Amygdala (tissue), 56 donors: ENCODE measurements at regions not wholly inside any gene's neighbourhood (a gene's known extent, or its start where the extent isn't known, plus 50 kb on each side); places are given as distances from the start of the nearest gene placed in this dataset.

Experiments
- DNase-seq, 56 donors: peaks; one replicate each; lab custom pipeline; 2025; lab: John Stamatoyannopoulos, UW

DNA sequence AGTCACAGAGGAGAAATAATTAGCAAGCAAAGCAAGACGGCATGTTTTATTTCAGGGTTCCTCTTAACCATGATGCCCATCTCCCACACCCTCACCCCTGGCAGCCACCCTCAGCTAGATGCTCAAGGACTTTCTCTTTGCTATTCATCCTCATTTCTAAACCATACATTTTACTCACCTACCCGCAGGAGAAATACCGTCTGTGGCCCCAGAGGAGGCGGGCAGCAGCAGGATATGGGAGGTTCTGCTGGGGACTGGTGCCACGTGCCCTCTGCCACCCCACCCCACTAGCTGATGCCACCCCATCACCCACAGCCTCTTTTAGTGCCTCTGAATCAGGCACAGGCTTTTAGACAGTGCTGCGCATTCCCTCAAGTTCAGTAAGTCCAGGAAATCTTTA is 168.7 kb upstream of the ITGB1 start:
- DNase-seq = no peak

DNA sequence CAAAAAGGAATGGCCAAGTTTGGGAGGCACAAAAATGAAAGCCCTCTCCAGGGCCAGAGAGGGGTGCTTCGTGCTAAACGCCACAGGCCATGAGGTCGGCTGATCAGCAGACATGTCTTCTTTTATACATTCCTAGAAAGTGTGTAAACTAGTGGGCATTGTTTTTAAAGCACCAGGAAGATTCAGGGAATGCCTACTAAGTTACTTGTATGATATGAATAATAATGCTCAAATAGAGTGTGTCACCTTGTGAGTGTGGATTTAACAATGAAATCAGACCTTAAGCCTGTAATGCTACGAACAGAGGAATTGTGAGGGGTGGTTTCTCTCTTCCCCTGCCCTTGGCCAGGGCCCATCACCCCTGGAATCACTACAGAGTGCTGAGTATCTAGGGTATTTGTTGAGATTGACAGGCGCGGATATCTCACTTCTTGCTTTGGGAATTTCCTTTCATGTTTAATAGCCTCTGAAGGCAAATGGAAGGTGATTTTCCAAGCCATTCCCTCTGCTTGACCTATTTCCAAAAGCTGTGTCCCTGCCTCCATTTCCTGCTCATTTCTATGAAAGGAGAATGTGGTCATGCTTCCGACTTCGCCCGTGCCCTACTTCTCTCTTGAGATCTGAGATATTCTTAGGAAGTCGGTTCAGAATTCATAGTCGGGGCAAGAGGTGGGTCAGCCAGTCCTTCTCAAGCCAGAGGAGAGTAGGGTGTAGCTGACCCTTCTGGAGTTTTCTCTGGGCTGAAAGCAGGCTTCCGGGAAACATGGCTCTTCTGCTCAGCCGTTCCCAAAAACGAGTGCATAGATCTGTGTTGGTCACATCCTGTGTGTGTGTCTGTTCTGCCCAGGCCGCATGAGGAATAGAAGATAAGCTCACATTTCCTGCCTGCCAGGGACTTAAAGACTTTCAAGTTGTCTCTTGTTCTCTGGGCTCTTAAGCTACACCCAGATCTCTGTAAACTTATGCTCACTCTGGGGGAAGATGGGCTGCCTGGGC is 167.8 kb upstream of the ITGB1 start:
- no peak for DNase-seq

DNA sequence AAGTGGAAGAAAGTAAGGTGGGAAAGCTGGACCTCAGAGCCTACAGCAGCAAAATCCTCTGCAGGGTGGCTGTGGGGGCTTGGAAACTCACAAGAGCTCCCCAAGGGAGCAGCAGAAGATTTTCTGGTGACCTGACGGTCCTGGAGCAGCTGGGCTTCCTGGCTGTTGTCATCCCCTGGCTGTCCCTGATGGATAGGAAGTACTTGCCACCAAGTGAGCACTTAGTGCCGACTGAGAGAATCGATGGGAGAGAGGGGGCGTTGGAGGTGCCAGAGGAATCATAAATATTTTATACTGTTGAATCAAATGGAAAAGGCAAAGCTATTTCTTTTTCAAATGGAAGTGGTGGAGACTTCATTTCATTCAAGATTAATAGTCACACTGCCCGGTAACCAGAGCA is 167.1 kb upstream of the ITGB1 start:
- no peak for DNase-seq

DNA sequence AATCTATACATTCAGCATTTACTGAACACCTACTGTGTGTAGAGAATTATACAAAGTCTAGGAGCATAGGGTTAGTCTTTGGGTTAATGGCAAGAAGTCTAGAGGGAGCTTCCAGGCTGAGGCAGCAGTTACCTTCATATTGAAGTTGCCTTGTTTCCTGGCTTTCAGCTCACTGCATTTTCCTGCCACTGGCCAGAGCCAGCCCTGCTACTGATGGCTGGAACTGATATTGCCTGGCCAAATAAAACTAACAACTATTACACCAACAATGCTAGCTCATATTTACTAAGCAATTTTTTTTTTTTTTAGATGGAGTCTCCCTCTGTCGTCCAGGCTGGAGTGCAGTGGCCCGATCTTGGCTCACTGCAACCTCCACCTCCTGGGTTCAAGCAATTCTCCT is 165.7 kb upstream of the ITGB1 start:
- DNase-seq = no peak

DNA sequence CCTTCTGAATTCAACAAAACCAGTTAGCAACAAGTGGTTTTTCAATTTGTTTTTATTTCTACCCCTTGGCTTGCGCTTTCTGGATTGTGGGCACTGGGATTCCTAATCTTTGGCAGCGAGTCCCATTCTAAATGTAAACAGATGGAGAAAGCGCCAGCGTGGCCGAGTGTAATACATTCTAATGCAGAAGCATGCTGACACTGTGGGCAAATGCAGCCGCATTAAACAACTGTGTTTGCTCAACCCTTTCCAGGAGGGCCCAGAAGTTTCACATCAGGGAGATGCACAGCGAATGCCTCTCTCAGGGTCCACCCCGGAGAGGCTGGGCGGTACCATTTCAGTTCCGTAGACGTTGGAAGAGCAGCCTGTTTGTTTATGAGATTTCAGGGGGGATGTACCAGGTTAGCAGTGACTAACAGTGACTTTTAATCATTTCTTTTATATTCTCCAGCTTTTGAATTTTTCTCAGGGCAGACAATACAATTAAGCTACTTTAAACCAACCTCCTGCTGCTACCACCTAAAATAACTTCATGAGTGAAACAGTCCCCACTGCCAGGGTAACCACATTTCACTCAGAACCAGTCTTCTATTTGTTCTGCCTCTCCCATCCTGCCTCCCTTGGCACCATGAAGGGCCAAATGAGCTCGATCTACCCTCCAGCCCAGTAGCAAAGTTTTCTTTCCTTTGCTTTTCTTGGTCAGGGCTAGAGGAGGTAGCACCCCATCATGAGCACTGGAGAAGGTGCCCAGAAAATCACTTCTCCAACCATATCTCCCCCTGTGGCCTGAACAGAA is 164.2 kb upstream of the ITGB1 start:
- no peak for DNase-seq

DNA sequence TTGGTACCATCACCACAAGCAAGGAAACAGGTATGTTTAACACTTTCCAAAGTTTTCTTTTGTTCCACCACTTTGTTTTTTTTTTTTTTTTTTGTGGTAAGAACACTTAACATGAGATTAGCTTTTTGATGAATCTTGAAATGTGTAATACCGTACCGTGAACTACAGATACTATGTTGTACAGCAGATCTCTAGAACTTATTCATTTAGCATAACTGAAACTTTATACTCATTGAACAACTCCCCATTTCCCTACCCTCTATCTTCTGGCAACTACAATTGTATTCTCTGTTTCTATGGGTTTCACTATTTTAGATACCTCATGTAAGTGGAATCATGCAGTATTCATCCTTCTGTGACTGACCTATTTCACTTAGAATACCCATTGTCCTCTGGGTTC is 162.7 kb upstream of the ITGB1 start:
- DNase-seq = no peak

DNA sequence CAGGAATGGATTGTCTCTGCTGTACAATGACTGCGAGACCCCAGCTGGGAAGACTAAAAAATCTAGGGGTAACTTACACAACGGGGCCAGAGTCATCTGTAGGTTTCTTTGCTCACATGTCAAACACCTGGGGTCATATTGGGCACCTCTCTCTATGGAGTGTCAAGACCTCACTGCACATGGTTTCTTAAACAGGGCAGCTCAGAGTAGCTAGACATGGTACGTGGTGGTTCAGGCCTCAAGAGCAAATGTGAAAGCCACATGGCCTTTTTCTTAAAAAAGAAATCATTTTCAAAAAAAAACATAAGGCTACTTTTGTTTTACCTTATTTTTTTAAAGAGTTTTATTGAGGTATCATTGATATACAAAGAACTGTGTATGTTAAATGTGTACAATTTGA is 162.2 kb upstream of the ITGB1 start:
- no peak for DNase-seq

DNA sequence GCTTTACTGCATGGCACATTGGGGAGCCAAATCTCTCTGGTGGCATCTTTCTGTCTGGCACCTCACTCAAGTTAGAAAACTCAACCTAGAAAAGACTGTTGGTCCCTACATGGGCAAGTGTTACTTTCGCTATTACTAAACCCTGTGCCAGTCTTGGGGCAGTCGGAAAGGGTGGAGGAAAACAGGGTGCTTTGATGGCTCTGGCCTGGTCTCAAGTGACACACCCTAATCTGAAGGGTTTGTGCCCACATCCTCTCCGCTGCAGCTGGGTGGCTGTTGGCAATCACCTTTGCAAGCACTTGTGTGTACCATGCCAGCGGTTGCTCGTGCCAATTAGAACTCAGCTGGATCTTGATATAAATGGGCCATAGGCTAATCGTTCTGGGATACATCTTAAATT is 159.8 kb upstream of the ITGB1 start:
- DNase-seq = no peak

DNA sequence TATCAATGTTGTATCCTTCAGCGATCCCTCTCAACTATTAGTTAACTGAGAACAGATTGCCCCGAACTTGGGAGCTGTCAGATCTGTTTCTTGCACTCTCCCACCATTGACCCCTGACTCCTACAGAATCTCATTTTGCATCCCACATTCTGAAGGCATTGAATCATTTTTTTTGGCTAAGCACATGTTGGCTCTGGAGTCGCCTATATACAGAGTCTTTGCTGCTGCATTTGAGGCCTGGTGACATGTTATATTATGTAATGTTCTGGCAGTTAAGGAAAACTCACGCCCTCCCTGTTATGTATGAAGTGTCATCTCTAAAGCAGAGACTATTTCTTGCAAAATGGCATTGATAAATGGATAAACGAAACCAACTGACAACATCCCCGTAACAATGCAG is 159.2 kb upstream of the ITGB1 start:
- no peak for DNase-seq

DNA sequence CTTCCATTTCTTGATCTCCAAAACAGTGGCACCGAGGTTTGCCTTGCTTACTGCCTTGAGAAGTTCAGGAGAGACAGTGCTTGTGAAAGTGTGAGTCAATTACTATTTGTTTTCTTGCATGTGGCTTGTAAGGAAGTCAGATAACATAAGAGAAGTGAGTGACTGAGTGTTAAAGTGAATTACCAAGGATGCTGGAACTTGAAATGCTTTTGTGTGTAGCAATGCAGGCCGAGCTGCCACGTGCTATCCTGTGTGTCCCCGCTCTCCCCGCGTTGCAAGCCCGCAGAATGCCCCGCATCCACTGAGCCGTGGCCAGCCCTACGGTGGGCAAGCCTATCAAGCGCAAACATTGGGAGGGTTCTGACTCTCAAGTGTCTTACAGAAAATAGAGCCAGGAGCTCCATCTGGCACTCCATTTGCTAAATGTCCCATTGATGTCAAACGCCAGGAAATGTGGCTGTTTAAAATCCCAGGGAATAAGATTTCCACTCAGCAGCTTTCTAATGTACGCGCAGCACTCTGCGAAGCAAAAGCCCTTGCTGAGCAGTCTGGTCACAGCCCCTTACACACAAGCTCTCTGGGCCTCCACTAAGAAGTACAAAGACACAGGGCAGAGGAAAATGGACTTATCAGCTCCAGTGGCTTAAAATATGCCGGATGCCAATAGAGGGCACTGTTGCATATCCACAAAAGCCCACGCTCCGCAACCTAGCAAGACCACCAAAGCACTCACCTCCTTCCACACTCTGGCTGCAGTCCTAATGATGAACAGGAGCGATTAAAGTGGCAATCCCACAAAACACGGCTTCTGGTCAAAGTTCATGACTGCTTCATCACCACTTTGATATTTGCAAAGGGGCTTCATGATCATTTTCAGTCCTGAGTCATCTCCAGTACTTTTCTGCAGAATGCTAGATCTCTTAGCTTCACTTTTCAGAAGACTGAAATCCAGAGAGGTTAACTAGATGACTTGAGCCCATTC is 158.0 kb upstream of the ITGB1 start:
- DNase-seq = peak in 10 of 56 donors; percentile 1 to 44 (median 4)

DNA sequence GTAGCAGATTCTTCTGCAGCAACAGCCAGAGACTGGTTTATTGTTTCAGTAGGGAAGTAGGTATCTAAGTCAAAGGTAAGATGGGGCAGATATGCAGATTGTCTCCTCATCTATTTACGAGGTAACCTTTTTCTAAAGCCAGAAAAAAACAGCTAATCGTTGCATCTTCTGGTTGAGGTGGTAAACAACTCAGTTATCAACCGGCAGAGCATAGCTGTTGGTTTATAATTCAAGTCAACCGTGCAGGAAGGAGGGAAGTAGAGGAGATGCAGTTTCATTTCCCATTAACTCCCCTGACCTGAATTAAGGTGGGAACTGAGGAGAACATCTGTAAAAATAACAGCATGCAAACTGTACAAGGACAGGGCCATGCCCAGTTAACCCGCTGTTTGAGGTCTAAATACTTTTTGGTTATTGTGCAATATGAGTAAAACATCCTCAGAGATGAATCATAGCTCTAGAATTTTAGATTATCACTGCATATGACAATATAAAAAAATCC is 156.5 kb upstream of the ITGB1 start:
- no peak for DNase-seq

DNA sequence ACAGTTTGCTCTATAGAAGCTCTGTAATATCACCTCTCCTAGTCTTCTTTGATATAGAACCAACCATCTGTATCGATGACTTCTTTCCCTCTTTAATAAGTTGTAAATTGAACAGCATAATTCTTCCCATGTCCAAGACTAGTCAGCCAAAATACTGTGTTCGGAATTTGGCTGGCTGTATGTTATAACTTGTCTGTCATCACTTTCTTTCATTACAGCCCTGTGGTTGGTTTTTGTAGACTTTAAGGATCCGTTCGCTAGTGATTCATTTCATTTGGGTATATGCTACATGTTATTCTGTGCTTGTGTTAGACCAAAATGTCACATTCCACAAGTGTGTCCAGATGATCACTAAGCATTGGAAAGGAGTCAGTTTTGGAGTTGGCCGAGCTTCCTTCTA is 155.4 kb upstream of the ITGB1 start:
- DNase-seq = no peak

DNA sequence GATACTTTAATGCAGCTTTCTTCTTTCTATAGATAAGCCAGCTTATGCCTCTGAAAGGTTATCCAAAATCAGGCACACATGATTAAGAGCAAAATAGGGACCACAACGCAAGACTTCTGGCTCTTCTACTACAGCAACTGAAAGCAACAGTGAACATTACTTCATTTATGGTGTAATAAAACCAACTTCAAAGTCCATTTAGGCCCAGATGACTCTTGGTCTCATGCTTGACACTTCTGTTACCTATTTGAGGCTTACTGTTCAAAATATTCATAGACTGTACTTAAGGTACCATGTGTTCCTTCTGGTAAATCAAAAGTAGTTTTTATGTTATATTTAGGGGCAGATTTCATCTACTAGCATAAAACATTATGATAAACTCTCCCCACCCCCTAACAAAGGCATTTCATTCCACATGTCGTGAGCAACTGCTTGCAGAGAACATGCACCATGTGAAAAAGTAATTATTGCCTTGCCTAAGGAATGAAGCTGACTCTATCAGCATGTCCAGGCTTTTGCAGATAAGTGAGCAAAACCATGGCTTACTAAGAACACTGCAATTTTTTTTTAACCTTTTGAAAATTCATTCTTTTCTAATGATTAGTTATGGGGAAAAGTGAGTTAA is 154.9 kb upstream of the ITGB1 start:
- DNase-seq = no peak

DNA sequence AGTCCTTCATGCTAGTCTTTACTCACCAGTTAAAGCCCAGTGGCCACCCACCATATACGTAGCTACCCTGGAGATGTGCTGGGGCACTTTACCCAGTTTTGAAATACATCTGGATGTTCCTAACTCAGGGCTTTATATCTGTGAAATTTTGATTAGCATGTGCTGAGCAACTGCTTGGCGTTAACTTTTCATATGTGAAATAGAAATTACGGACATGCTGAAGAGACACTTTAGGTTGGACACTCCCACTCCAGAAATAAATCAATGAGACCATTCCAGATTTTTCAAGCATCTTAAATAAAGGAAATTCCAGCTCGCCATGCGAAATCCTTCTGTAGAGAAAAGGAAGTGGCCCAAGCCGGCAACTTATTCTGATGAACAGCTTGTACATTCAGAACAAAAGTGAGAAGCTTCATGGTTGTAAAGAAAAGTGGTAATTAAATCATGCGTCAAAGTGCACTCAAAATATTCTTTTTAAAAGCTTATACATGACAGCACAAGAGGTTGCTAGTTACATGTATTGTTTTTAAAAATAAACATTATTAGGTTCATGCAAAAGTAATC is 153.5 kb upstream of the ITGB1 start:
- no peak for DNase-seq

DNA sequence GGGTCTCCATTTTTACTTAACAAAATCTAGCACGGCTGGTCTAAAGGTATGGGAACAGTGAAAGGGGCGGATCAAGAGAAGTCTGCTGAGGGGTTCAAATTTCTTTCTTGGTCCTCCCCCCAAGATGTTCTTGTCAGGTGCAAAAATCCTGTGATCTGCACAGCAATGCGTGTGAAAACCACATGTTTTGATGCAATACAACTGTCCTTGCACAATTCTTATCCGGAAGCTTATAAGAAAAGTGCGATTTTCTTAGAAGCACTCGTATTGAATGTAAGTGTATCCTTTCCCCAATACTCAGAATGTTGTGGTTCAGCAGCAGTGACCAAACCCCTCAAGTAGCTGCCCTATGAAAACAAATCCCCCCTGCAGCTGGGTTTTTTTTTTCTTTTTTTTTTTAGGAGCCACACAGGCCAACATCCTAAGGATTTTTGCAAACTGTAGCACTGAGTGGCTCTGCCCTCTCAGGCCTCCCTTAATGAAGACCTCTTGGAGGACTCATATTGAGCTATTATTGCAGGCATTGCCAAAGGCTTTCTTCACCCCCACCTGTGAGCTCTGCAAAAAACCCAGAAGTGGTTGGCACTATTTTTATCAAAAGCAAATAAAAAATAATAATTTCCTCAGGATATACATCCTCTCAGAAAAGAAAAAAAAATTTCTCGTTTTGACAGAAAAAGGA is 151.9 kb upstream of the ITGB1 start:
- DNase-seq = no peak

DNA sequence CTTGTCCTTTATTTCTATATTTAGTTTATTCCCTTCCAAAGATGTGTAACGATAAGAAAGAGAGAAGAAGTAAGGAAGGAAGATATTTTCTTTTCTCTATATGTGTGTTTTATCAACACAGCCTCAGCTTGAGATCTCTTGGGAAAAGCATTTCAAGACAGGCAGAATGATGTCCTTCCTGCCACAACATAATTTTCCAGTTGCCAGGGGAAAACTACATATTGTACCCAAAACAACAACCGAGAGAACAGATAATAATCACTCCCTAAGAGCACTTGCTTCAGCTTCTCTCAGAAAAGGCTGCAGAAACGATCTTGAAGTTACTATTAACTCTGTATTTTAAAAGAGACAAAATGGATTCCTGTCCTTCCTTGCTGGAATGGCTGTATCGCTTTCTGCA is 151.4 kb upstream of the ITGB1 start:
- no peak for DNase-seq

DNA sequence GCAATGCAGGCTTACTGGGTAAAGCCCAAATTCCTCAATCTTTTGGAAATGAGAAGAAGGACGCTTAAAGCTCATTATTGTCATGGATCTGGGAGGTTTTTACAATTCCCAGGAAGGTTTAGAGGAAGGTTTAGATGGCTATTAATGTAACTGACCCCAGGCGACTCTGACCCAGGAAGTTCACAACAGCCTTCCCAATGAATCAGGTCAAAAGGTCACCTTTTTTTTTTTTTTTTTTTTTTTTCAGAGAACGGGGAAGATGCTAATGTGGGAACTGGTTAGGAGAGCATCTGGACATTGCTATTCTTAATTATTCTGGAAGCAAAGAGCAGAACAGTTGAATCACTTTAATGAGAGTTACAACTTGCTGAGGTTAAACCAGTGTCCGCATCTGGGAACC is 149.9 kb upstream of the ITGB1 start:
- DNase-seq = no peak

DNA sequence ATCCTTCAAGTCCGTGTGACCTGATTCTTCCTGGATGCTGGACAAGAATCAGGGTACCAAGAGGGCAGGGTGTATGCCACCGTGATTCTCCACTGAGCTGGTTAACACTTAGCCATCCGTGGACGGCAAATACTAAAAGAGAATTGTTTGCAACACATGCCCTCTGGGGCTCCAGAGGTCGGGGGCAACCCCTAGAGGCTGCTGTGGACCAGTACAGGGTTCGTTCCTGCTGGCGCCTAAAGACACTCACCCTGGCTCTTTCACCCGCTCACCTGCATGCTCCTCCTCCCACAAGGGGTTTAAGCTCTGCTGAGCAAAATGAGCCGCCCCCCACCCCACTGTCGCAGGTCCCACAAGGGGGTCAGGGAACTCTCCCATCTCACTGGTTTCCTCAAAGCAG is 148.7 kb upstream of the ITGB1 start:
- no peak for DNase-seq

DNA sequence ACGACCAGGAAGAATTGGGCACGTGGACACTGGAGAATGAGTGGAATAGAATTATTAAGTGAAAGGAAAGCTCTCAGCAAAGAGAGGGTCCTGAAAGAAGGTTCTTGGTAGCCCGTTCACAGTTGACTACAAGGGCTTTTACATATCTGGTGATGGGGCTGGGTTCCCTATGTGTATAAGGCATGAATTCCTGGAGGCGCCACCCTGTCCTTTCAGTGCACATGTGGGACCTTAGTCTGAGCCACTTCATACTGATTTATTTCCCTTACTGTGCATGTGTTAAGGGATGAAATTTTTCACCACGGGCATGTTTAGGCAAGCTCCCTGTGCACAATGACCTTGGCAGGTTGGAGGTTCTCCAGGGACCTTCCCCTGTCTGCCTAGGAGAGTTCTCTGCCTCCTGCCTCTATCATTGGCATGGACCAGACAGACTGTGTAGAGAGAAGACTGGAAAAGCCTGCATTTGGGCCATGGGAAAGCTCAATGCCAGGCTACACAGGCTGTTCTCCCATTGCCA is 145.9 kb upstream of the ITGB1 start:
- DNase-seq = no peak
